Gastrocnemius medialis (tissue), 4 donors: ENCODE measurements at regions not wholly inside any gene's neighbourhood (a gene's known extent, or its start where the extent isn't known, plus 50 kb on each side); places are given as distances from the start of the nearest gene placed in this dataset.

ENCODE experiments used
- ATAC-seq, 2 donors: fragments of 150-250 bp; one replicate each; pipeline ENCODE4 v1.9.1; 2016
- DNase-seq, 2 donors: peaks; one replicate each; pipeline ENCODE4 v3.0.0-alpha.2; 2019
- H3K27ac ChIP-seq, 4 donors: fragments of 200-600 bp; sonication (generic); 1 replicate in 1 of 4; 2 replicates in 3 of 4; pipeline ENCODE4 v1.5.1; 2016 to 2018; ENCODE audit warnings: mild to moderate bottlenecking in 2 of 4, moderate library complexity in 1 of 4
- H3K27me3 ChIP-seq, 3 donors: fragments of 200-600 bp; sonication (generic) in 2 of 3; 1 replicate in 1 of 3; 2 replicates in 2 of 3; pipeline versions ENCODE4 v1.5.1 to v1.6.0; 2016 to 2019; ENCODE audit warnings: mild to moderate bottlenecking in 1 of 3, moderate library complexity in 1 of 3
- H3K36me3 ChIP-seq, 2 donors: fragments of 200-600 bp; sonication (generic) in 1 of 2; one replicate each; pipeline ENCODE4 v1.5.1; 2017 to 2018
- H3K4me1 ChIP-seq, 2 donors: fragments of 200-600 bp; sonication (generic) in 1 of 2; one replicate each; pipeline ENCODE4 v1.5.1; 2016 to 2017; ENCODE audit warnings: mild to moderate bottlenecking in 2 of 2
- H3K4me3 ChIP-seq, 4 donors: fragments of 200-600 bp; sonication (generic) in 3 of 4; 1 replicate in 1 of 4; 2 replicates in 3 of 4; pipeline ENCODE4 v1.5.1; 2016 to 2019; ENCODE audit warnings: mild to moderate bottlenecking in 2 of 4
- H3K9me3 ChIP-seq, 3 donors: fragments of 200-600 bp; sonication (generic) in 2 of 3; 1 replicate in 1 of 3; 2 replicates in 2 of 3; pipeline ENCODE4 v1.5.1; 2016 to 2019
- CTCF ChIP-seq, 5 experiments: fragments of 450-650 bp in 3 of 5; fragments of 200-600 bp in 2 of 5; sonication (generic) in 2 of 5; IDR thresholded peaks in 4 of 5; conservative IDR thresholded peaks in 1 of 5; 1 replicate in 4 of 5; 2 replicates in 1 of 5; pipeline ENCODE4 v1.5.1; 2016 to 2019; ENCODE audit warnings: antibody characterized with exemption in 5 of 5, mild to moderate bottlenecking in 3 of 5, moderate library complexity in 3 of 5
- POLR2A ChIP-seq, 2 donors: fragments of 450-650 bp; IDR thresholded peaks; one replicate each; pipeline ENCODE4 v1.6.1; 2017; ENCODE audit warnings: antibody characterized with exemption in 2 of 2, mild to moderate bottlenecking in 2 of 2, moderate library complexity in 2 of 2
- in situ Hi-C, 4 donors: fragments of 200-750 bp; cut with MboI; loops; one replicate each; pipeline versions ENCODE4 v1.15.0 to v1.8.0; 2017; ENCODE audit warnings: low sequenced_read_pairs in 4 of 4
- intact Hi-C: fragments of 100-400 bp; cut with DNase I; formaldehyde crosslinking; loops from one replicate; pipeline ENCODE4 v1.15.1; 2023; ENCODE audit warnings: low total_unique reads

- intact Hi-C loops (no loop called here), in situ Hi-C loops (no loop called here)
These were observed 59.6 kb upstream of the ZNF32 start for GRCh38 chr10:43708262-43708661.

GRCh38 chr10:43707770-43708169 lies 59.1 kb upstream of the ZNF32 start:
- Histone ChIP-seq H3K27me3 (no peaks in the 10 kb centered on the region), H3K4me3 (no peak overlapping the region), H3K9me3 (no peaks in the 10 kb centered on the region), H3K4me1 (no peaks in the 10 kb centered on the region), H3K27ac (peak overlapping the region; percentile 47 to 70 (median 68)), H3K36me3 (no peaks in the 10 kb centered on the region)
- in situ Hi-C loops, result no loop called here
- no peak for DNase-seq
- intact Hi-C loops, result no loop called here
- ATAC-seq, result peak; percentile 74 to 77
- no peak for TF ChIP-seq POLR2A (IDR thresholded peaks at IDR 0.05)
- TF ChIP-seq CTCF (IDR thresholded peaks at IDR 0.05 in 4 of 5, conservative IDR thresholded peaks at IDR 0.05 in 1 of 5), result no peak

More at GRCh38 chr10:43708262-43708661, 59.6 kb upstream of the ZNF32 start:
- peak overlapping the region; percentile 47 to 70 (median 68) for H3K27ac ChIP-seq
- TF ChIP-seq POLR2A (IDR thresholded peaks at IDR 0.05) (no peak), CTCF (IDR thresholded peaks at IDR 0.05 in 4 of 5, conservative IDR thresholded peaks at IDR 0.05 in 1 of 5) (no peak)
- H3K4me3 ChIP-seq, result no peak overlapping the region
- DNase-seq (no peak), ATAC-seq (no peak)
- no peaks in the 10 kb centered on the region for H3K9me3 ChIP-seq
- no peaks in the 10 kb centered on the region for H3K4me1 ChIP-seq
- no peaks in the 10 kb centered on the region for H3K27me3 ChIP-seq
- no peaks in the 10 kb centered on the region for H3K36me3 ChIP-seq

DNA sequence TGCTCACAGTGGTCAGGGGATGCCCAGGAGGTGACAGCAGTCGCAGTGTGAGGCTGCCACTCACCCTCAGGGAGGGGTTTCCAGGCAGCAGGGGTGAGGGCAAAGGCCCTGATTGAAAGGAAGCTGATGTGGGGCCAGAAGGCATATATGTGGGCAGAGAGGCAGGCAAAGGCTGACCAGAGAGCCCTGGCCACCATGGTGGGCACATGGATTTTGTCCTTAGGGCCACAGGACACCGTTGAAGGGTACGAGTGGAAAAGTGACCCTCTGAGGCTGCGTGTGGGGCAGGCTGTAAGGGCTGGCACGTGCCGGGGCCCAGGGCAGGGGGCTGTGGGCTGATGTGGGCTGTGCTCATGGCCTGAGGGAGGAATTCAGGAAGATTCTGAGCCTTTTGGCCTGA lies 57.5 kb upstream of the ZNF32 start:
- H3K36me3 ChIP-seq, result no peaks in the 10 kb centered on the region
- H3K4me3 ChIP-seq, result no peak overlapping the region
- DNase-seq (no peak), ATAC-seq (no peak)
- no peaks in the 10 kb centered on the region for H3K27me3 ChIP-seq
- H3K9me3 ChIP-seq, result no peaks in the 10 kb centered on the region
- in situ Hi-C loops (no loop called here), intact Hi-C loops (no loop called here)
- TF ChIP-seq CTCF (IDR thresholded peaks at IDR 0.05 in 4 of 5, conservative IDR thresholded peaks at IDR 0.05 in 1 of 5) (no peak), POLR2A (IDR thresholded peaks at IDR 0.05) (no peak)
- H3K27ac ChIP-seq, result peak overlapping the region in 2 of 4 donors; percentile 54 to 60
- H3K4me1 ChIP-seq, result no peaks in the 10 kb centered on the region

DNA sequence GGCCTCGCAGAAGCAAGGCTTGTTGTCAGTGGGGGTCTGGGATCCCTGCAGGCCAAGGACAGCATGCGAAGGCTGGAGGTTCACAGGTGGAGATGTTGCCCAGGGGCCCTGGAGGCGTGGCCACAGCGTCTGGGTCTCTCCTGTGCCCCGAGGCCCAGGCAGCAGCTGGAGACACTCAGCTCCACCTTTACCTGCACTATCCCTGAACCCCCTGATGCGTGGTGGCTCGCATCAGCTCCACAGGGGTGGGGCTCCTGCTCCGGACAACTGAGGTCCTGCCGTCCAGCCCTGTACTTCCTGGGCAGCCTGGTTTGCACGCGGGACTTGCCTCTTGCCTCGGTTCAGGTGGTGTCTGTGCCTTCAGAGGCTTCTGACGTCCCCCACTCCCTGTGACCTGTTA lies 54.6 kb upstream of the ZNF32 start:
- DNase-seq, result no peak
- in situ Hi-C loops, result no loop called here

More for the DNA sequence above, 54.6 kb upstream of the ZNF32 start:
- H3K9me3 ChIP-seq, result no peaks in the 10 kb centered on the region
- TF ChIP-seq CTCF (IDR thresholded peaks at IDR 0.05 in 4 of 5, conservative IDR thresholded peaks at IDR 0.05 in 1 of 5), result no peak
- TF ChIP-seq POLR2A (IDR thresholded peaks at IDR 0.05), result no peak
- no peaks in the 10 kb centered on the region for H3K36me3 ChIP-seq
- no peaks in the 10 kb centered on the region for H3K4me1 ChIP-seq
- H3K27me3 ChIP-seq, result no peaks in the 10 kb centered on the region
- ATAC-seq, result no peak
- no peak overlapping the region for H3K4me3 ChIP-seq
- intact Hi-C loops, result no loop called here
- no peak overlapping the region for H3K27ac ChIP-seq
